Esophagus squamous epithelium (tissue), 5 donors: ENCODE measurements at regions not wholly inside any gene's neighbourhood (a gene's known extent, or its start where the extent isn't known, plus 50 kb on each side); places are given as distances from the start of the nearest gene placed in this dataset.

Experiments
- DNase-seq: peaks from one replicate; lab custom pipeline; 2025; lab: John Stamatoyannopoulos, UW
- H3K27ac ChIP-seq, 4 donors: fragments of 200-600 bp; sonication (generic); one replicate each; pipeline ENCODE4 v1.5.1; 2016 to 2019; ENCODE audit warnings: mild to moderate bottlenecking in 1 of 4
- H3K27me3 ChIP-seq, 4 donors: fragments of 200-600 bp; sonication (generic); 1 replicate in 3 of 4; 2 replicates in 1 of 4; pipeline versions ENCODE4 v1.5.1 to v1.6.0; 2017 to 2021; ENCODE audit warnings: antibody characterized with exemption in 1 of 4
- H3K36me3 ChIP-seq, 3 donors: fragments of 200-600 bp; sonication (generic); one replicate each; pipeline ENCODE4 v1.5.1; 2016 to 2019
- H3K4me1 ChIP-seq, 3 donors: fragments of 200-600 bp; sonication (generic); one replicate each; pipeline ENCODE4 v1.5.1; 2017 to 2019
- H3K4me3 ChIP-seq, 4 donors: fragments of 200-600 bp; sonication (generic); 1 replicate in 3 of 4; 2 replicates in 1 of 4; pipeline ENCODE4 v1.5.1; 2016 to 2019; ENCODE audit warnings: mild to moderate bottlenecking in 2 of 4, moderate library complexity in 1 of 4
- H3K9me3 ChIP-seq, 3 donors: fragments of 200-600 bp; sonication (generic); one replicate each; pipeline ENCODE4 v1.5.1; 2016 to 2019
- POLR2A ChIP-seq, 4 donors: fragments of 450-650 bp; IDR thresholded peaks; one replicate each; pipeline ENCODE4 v1.6.1; 2017; ENCODE audit warnings: antibody characterized with exemption in 4 of 4, mild to moderate bottlenecking in 4 of 4, moderate library complexity in 3 of 4
- WGBS, 2 donors: methylation state at CpG; one replicate each; pipeline ENCODE4 v1.1.5; 2018; 5-methylcytosine and 5-hydroxymethylcytosine counted together
- intact Hi-C: fragments of 100-400 bp; cut with DNase I; formaldehyde crosslinking; loops from one replicate; pipeline ENCODE4 v1.15.0; 2022
- TF ChIP-seq, protein P1 (sequence below), 6 experiments: fragments of 450-650 bp in 4 of 6; fragments of 200-600 bp in 2 of 6; sonication (generic) in 2 of 6; IDR thresholded peaks; one replicate each; pipeline ENCODE4 v1.5.1; 2016 to 2019; ENCODE audit warnings: antibody characterized with exemption in 6 of 6, mild to moderate bottlenecking in 4 of 6, moderate library complexity in 4 of 6
- donor health status: DM: yes; HTN: yes; CAD: no.

DNA sequence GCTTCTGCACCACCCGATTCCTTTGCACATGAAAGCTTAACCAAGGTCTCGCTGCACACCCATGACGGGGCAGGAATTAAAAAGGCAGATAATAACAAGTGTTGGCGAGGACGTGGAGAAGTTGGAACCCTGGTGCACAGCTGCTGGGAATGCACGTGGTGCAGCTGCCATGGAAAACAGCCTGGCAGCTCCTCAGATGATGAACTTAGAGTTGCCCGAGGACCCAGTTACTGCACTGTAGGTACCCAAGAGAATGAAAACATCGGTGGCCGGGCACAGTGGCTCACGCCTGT lies 211.6 kb upstream of the CIBAR2 start:
- H3K27ac ChIP-seq: no peak overlapping the region
- TF ChIP-seq, protein P1, sequence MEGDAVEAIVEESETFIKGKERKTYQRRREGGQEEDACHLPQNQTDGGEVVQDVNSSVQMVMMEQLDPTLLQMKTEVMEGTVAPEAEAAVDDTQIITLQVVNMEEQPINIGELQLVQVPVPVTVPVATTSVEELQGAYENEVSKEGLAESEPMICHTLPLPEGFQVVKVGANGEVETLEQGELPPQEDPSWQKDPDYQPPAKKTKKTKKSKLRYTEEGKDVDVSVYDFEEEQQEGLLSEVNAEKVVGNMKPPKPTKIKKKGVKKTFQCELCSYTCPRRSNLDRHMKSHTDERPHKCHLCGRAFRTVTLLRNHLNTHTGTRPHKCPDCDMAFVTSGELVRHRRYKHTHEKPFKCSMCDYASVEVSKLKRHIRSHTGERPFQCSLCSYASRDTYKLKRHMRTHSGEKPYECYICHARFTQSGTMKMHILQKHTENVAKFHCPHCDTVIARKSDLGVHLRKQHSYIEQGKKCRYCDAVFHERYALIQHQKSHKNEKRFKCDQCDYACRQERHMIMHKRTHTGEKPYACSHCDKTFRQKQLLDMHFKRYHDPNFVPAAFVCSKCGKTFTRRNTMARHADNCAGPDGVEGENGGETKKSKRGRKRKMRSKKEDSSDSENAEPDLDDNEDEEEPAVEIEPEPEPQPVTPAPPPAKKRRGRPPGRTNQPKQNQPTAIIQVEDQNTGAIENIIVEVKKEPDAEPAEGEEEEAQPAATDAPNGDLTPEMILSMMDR (IDR thresholded peaks at IDR 0.05): no peak
- TF ChIP-seq POLR2A (IDR thresholded peaks at IDR 0.05): no peak

DNA sequence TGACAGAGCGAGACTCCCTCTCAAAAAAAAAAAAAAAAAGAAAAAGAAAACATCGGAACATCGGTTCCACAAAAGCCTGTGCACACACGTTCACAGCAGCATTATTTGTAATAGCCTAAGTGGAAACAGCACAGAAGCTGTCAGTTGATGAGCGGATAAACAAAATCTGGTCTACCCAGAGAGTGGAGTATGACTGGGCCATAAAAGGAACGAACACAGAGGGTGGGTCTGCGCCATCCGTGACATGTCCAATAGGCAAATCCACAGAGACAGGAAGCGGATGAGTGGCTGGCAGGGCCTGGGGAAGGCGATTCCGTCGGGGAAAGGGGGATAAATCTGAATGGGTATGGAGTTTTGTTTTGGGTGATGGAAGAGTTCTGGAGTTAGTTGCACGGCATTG lies 212.2 kb upstream of the CIBAR2 start:
- Histone ChIP-seq H3K36me3 (no peaks in the 10 kb centered on the region), H3K27ac (no peak overlapping the region), H3K4me1 (peaks cover 19 to 48% (median 30%) of the 10 kb centered on the region in 3 donors), H3K4me3 (no peak overlapping the region), H3K27me3 (peaks cover 0 to 43% (median 0%) of the 10 kb centered on the region in 4 donors), H3K9me3 (no peaks in the 10 kb centered on the region)
- intact Hi-C loops: no loop called here
- WGBS, 2 donors: 88 to 90% methylated on average over 13 of the region's 13 CpGs
- DNase-seq: no peak
- TF ChIP-seq, protein P1 (IDR thresholded peaks at IDR 0.05): no peak
- TF ChIP-seq POLR2A (IDR thresholded peaks at IDR 0.05): no peak

More for the DNA sequence above, 211.6 kb upstream of the CIBAR2 start:
- intact Hi-C loops: no loop called here
- H3K4me3 ChIP-seq: no peak overlapping the region
- H3K9me3 ChIP-seq: no peaks in the 10 kb centered on the region
- H3K36me3 ChIP-seq: no peaks in the 10 kb centered on the region
- H3K4me1 ChIP-seq: peaks cover 15 to 42% (median 25%) of the 10 kb centered on the region in 3 donors
- no peak for DNase-seq
- H3K27me3 ChIP-seq: peaks cover 0 to 37% (median 0%) of the 10 kb centered on the region in 4 donors
- 95% methylated on average over 9 to 10 of the region's 10 CpGs for WGBS, 2 donors

DNA sequence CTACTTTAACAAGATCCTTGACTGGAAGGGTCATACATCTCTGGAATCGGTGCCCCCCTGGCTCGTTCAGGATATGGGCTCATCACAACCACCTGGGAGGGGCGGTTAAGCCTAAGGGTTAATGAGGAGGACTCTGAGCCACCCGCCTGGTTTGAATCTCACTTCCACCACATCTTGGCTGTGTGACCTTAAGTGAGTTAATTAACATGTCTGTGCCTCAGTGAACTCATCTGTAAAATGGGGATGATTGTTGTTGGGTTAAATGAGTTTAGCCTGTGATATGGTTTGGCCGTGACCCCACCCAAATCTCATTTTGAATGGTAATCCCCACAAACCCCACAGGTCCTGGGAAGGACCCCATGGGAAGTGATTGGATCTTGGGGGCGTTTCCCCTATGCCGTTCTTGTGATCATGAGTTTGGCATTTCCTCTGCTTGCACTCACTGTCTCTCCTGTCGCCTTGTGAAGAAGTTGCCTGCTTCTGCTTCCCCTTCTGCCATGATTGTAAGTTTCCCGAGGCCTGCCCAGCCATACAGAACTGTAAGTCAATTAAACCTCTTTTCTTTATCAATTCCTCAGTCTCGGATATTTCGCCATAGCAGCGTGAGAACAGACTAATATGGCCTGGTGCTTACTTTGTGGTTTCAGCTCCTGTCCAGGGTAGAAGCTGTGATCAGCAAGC lies 214.0 kb upstream of the CIBAR2 start:
- Histone ChIP-seq H3K4me3 (no peak overlapping the region), H3K36me3 (no peaks in the 10 kb centered on the region), H3K27ac (no peak overlapping the region), H3K9me3 (no peaks in the 10 kb centered on the region), H3K4me1 (peaks cover 18 to 56% (median 43%) of the 10 kb centered on the region in 3 donors), H3K27me3 (peaks cover 0 to 58% (median 0%) of the 10 kb centered on the region in 4 donors)
- 69 to 76% methylated on average over 8 to 9 of the region's 12 CpGs for WGBS, 2 donors
- intact Hi-C loops: no loop called here
- TF ChIP-seq, protein P1 (IDR thresholded peaks at IDR 0.05): no peak
- no peak for TF ChIP-seq POLR2A (IDR thresholded peaks at IDR 0.05)
- DNase-seq: no peak

DNA sequence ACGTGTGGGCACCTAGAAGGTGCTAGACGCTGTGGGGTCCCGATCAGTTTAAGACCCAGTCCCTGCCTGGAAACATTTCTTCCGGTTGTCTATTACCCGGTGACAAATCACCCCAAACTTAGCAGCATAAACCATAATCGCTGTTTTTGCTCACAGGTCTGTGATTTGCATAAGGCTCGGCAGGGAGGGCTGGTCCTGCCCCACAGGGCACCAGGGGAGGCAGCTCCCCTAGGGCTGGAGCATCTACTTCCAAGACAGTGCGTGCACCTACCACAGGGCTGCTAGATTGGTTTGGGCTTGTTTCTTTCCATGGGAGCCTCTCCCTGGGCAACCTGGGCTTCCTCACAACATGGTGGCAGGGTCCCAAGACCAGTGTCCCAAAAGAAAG lies 214.5 kb upstream of the CIBAR2 start:
- no peak overlapping the region for H3K4me3 ChIP-seq
- WGBS, 2 donors: 33 to 78% methylated on average over 1 to 4 of the region's 8 CpGs
- no peak overlapping the region for H3K27ac ChIP-seq
- H3K36me3 ChIP-seq: no peaks in the 10 kb centered on the region
- DNase-seq: no peak
- no peaks in the 10 kb centered on the region for H3K9me3 ChIP-seq
- H3K4me1 ChIP-seq: peaks cover 17 to 52% (median 37%) of the 10 kb centered on the region in 3 donors
- intact Hi-C loops: no loop called here
- peaks cover 0 to 57% (median 0%) of the 10 kb centered on the region in 4 donors for H3K27me3 ChIP-seq
- no peak for TF ChIP-seq POLR2A (IDR thresholded peaks at IDR 0.05)
- TF ChIP-seq, protein P1 (IDR thresholded peaks at IDR 0.05): no peak

DNA sequence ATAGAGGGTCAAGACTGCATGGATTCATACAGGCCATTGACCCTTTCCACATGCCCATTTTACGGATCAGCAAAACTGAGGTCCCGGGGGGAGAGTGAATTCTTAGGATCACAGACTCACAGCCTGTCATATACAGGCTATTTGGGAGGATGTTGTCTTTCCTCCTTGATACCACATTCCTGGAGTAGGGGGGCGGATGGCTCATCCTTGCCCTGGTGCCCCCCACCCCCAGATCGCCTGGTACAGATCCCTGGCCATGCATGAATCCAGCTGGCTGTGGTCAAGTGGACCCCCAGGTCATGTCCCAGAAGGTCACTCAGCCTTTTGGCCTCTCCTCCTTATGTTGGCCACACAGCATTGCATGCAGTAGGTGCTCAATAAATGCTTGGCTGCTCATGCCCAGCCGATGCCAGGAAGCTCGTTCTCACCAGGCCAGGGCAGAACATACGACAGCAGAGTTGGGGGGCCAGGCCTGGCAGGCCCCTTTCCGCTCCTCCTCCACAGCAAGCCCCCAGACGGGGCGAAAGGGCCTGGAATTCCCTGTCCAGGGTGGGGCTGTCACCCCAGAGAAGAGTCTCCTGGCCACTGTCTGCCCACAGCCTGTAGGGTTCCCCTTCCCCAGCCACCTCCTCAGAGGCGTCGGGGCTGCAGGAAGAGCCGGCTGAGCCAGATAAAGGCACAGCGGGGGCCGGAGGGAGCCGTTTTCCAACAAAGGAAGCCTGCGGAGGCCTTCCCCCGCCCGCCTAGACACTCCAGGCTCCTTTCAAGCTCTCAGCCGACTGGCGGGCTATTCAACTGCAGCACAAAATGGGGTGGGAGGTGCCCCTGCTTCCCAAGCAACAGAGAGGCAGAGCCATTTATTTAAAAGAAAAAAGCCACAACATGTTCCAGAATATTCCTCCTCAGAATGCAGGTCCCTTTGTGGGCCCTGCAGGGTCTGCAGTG lies 215.7 kb upstream of the CIBAR2 start:
- Histone ChIP-seq H3K4me1 (peaks cover 10 to 44% (median 26%) of the 10 kb centered on the region in 3 donors), H3K9me3 (no peaks in the 10 kb centered on the region), H3K36me3 (no peaks in the 10 kb centered on the region), H3K4me3 (no peak overlapping the region), H3K27me3 (peaks cover 0 to 52% (median 0%) of the 10 kb centered on the region in 4 donors), H3K27ac (no peak overlapping the region)
- TF ChIP-seq, protein P1 (IDR thresholded peaks at IDR 0.05): no peak
- TF ChIP-seq POLR2A (IDR thresholded peaks at IDR 0.05): no peak
- no peak for DNase-seq
- WGBS, 2 donors: 75 to 91% methylated on average over 3 to 4 of the region's 21 CpGs
- intact Hi-C loops: no loop called here
